IMR-90 (cell line): ENCODE measurements at regions not wholly inside any gene's neighbourhood (a gene's known extent, or its start where the extent isn't known, plus 50 kb on each side); places are given as distances from the start of the nearest gene placed in this dataset.

Source experiments
- ATAC-seq: fragments of 200-7000 bp; cut with Tn5 transposase; 2 replicates; pipeline ENCODE4 v1.9.1; 2020; ENCODE audit warnings: low read depth, mild to moderate bottlenecking, moderate library complexity
- BruUV-seq: library from RNA; stranded (reverse); fragments of 400-500 nt; replicated peaks from 2 replicates; lab custom pipeline; 2021; lab: Mats Ljungman, UMichigan
- CTCF ChIA-PET: fragments of 300-600 bp; formaldehyde crosslinking; extraction: SDS; loops from one replicate; lab custom pipeline; 2021; ENCODE audit warnings: antibody characterized with exemption; lab: Yijun Ruan, JAX
- POLR2A ChIA-PET: fragments of 300-600 bp; sonication (Branson Sonifier 250); formaldehyde crosslinking; loops from one replicate; lab custom pipeline; 2022; ENCODE audit warnings: antibody characterized with exemption; ENCODE audit not compliant: unreplicated experiment; lab: Charles Lee
- DNase-seq: peaks from one replicate; pipeline ENCODE4 v3.0.0; 2013
- H2AFZ ChIP-seq: replicated peaks from 2 replicates; pipeline ENCODE3; 2013; ENCODE audit warnings: low read length, mild to moderate bottlenecking; ENCODE audit not compliant: poor library complexity
- H2AK5ac ChIP-seq: 2 replicates; pipeline ENCODE4 v1.6.1; 2013; ENCODE audit warnings: low read depth, low read length, inconsistent platforms
- H2AK9ac ChIP-seq: replicated peaks from 2 replicates; pipeline ENCODE3; 2013; ENCODE audit warnings: mild to moderate bottlenecking, low read depth, low read length, moderate library complexity; ENCODE audit not compliant: poor library complexity
- H2BK120ac ChIP-seq: 2 replicates; pipeline ENCODE4 v1.6.1; 2013; ENCODE audit warnings: low read depth, low read length, inconsistent platforms
- H2BK15ac ChIP-seq: 3 replicates; pipeline ENCODE4 v1.6.1; 2013; ENCODE audit warnings: low read depth, low read length, inconsistent platforms
- H2BK20ac ChIP-seq: 2 replicates; pipeline ENCODE4 v1.6.1; 2013; ENCODE audit warnings: low read depth, mild to moderate bottlenecking, inconsistent platforms, low read length, moderate library complexity
- H2BK5ac ChIP-seq: 2 replicates; pipeline ENCODE4 v1.6.1; 2013; ENCODE audit warnings: mild to moderate bottlenecking, low read depth, low read length, inconsistent platforms; ENCODE audit not compliant: poor library complexity, severe bottlenecking
- H3K14ac ChIP-seq: replicated peaks from 2 replicates; pipeline ENCODE4 v1.6.1; 2013; ENCODE audit warnings: low read depth, low read length, inconsistent platforms
- H3K18ac ChIP-seq: 2 replicates; pipeline ENCODE4 v1.6.1; 2013; ENCODE audit warnings: low read depth, low read length, control low read depth
- H3K23ac ChIP-seq: 2 replicates; pipeline ENCODE4 v1.6.1; 2013; ENCODE audit warnings: low read depth, low read length, inconsistent platforms
- H3K27ac ChIP-seq: 2 replicates; pipeline ENCODE4 v1.5.1; 2013; ENCODE audit warnings: mild to moderate bottlenecking, control low read depth, low read length; ENCODE audit not compliant: insufficient read depth
- H3K27me3 ChIP-seq: 2 replicates; pipeline ENCODE4 v1.6.1; 2013; ENCODE audit warnings: low read length; ENCODE audit not compliant: control insufficient read depth, insufficient read depth
- H3K36me3 ChIP-seq: 2 replicates; pipeline ENCODE4 v1.6.1; 2013; ENCODE audit warnings: low read length, mixed read lengths; ENCODE audit not compliant: control insufficient read depth, insufficient read depth
- H3K4ac ChIP-seq: 2 replicates; pipeline ENCODE4 v1.6.1; 2013; ENCODE audit warnings: low read depth, low read length, inconsistent platforms
- H3K4me1 ChIP-seq: 2 replicates; pipeline ENCODE4 v1.6.1; 2013; ENCODE audit warnings: low read length, mixed read lengths; ENCODE audit not compliant: control insufficient read depth, insufficient read depth
- H3K4me2 ChIP-seq: 2 replicates; pipeline ENCODE4 v1.6.1; 2013; ENCODE audit warnings: low read depth, mild to moderate bottlenecking, control low read depth, low read length, moderate library complexity
- H3K4me3 ChIP-seq: 2 replicates; pipeline ENCODE4 v1.5.1; 2013; ENCODE audit warnings: low read depth, mild to moderate bottlenecking, control low read depth, low read length, moderate library complexity; ENCODE audit not compliant: insufficient read depth
- H3K56ac ChIP-seq: 2 replicates; pipeline ENCODE4 v1.6.1; 2013; ENCODE audit warnings: low read length, inconsistent platforms; ENCODE audit not compliant: insufficient read depth; ENCODE audit errors: extremely low read depth
- H3K79me1 ChIP-seq, 2 experiments: 2 replicates each; pipeline ENCODE4 v1.6.1; 2013; ENCODE audit warnings: low read length in 2 of 2, inconsistent platforms in 1 of 2, low read depth in 1 of 2
- H3K9ac ChIP-seq: 2 replicates; pipeline ENCODE4 v1.6.1; 2013; ENCODE audit warnings: low read depth, low read length, control low read depth
- H3K9me1 ChIP-seq: 2 replicates; pipeline ENCODE4 v1.6.1; 2013; ENCODE audit warnings: low read length, inconsistent platforms; ENCODE audit not compliant: insufficient read depth
- H3K9me3 ChIP-seq: 2 replicates; pipeline ENCODE4 v1.6.1; 2013; ENCODE audit warnings: low read length; ENCODE audit not compliant: control insufficient read depth, insufficient read depth
- H4K20me1 ChIP-seq: 2 replicates; pipeline ENCODE4 v1.6.1; 2013; ENCODE audit warnings: low read length, inconsistent platforms; ENCODE audit not compliant: insufficient read depth
- H4K5ac ChIP-seq: 2 replicates; pipeline ENCODE4 v1.6.1; 2013; ENCODE audit warnings: mild to moderate bottlenecking, low read depth, low read length, control low read depth
- H4K8ac ChIP-seq, 2 experiments: 2 replicates each; pipeline ENCODE4 v1.6.1; 2013; ENCODE audit warnings: low read depth in 2 of 2, low read length in 2 of 2, control low read depth in 1 of 2, inconsistent platforms in 1 of 2
- H4K91ac ChIP-seq: 2 replicates; pipeline ENCODE4 v1.6.1; 2013; ENCODE audit warnings: low read depth, low read length, inconsistent platforms; ENCODE audit not compliant: insufficient read depth
- CEBPB ChIP-seq: IDR thresholded peaks from 2 replicates; pipeline ENCODE4 v1.6.1; 2012; ENCODE audit warnings: low read depth, low read length, improper control_type of control experiment
- RFX5 ChIP-seq: IDR thresholded peaks from 2 replicates; pipeline ENCODE4 v1.8.0; 2012; ENCODE audit warnings: low read depth, mild to moderate bottlenecking, low read length, moderate library complexity
- WGBS, 2 experiments: methylation state at CpG; one replicate each; pipeline versions ENCODE4 v1.1.5 to v1.1.7; 2013; ENCODE audit warnings: missing lambda C conversion rate in 2 of 2; ENCODE audit not compliant: insufficient read length in 1 of 2; ENCODE audit errors: extremely low coverage in 2 of 2; 5-methylcytosine and 5-hydroxymethylcytosine counted together
- dilution Hi-C: fragments of 300-500 bp; cut with HindIII; formaldehyde crosslinking; loops from one replicate; pipeline ENCODE4 v1.14.3; 2018; ENCODE audit warnings: low sequenced_read_pairs; ENCODE audit not compliant: unreplicated experiment
- in situ Hi-C: fragments of 300-500 bp; cut with MboI; formaldehyde crosslinking; loops from 3 replicates; pipeline ENCODE4 v1.14.3; 2019; ENCODE audit warnings: low sequenced_read_pairs, inconsistent platforms, mixed read lengths
- intact Hi-C: fragments of 100-400 bp; cut with micrococcal nuclease; formaldehyde crosslinking; loops from 2 replicates; pipeline ENCODE4 v1.10.0; 2022

DNA sequence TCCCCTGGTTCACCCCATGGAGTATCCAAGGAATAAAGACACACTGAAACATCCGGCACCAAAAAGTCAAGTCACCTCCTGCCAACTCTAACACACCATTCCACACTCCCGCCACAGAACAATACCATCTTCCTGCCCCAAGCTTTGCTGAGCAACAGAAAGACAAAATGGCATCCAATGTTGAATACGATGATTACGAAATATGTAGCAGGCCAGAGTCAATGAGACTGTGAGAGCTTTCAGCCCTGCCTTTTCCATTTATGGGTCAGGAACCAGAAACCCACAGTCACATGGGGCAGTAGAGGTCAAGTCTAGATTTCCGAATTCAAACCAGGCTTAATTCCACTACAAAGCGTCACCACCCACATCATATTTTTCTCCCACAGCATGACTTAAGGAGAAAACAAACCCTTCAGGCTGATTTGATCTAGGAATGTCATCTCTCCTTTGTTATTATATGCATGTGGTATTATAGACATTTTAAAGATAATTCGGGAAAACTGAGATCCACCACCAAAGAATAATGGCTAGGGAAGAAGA, 249.8 kb downstream of the SETD4 start:
- Histone ChIP-seq H2AFZ (no peak overlapping the region), H4K20me1 (no peaks in the 10 kb centered on the region), H3K4me3 (no peak overlapping the region), H3K14ac (no peak overlapping the region), H3K23ac (no peak overlapping the region), H2BK20ac (no peak overlapping the region), H3K27me3 (no peaks in the 10 kb centered on the region; the same call in none of the 2 replicates), H3K79me1 (no peaks in the 10 kb centered on the region), H3K27ac (no peak overlapping the region), H2AK5ac (no peak overlapping the region), H2BK15ac (no peak overlapping the region), H3K4me2 (no peak overlapping the region), H3K36me3 (no peaks in the 10 kb centered on the region), H4K5ac (no peak overlapping the region), H3K9ac (no peak overlapping the region), H3K18ac (no peak overlapping the region), H2AK9ac (no peak overlapping the region), H3K4ac (no peak overlapping the region), H4K8ac (no peak overlapping the region), H3K4me1 (no peaks in the 10 kb centered on the region), H3K9me1 (no peaks in the 10 kb centered on the region), H2BK5ac (no peak overlapping the region), H2BK120ac (no peak overlapping the region), H3K56ac (no peak overlapping the region), H4K91ac (no peak overlapping the region), H3K9me3 (no peaks in the 10 kb centered on the region)
- POLR2A ChIA-PET: no interaction called here
- TF ChIP-seq CEBPB (peak; percentile 79), RFX5 (no peak)
- ATAC-seq: no peak
- intact Hi-C loops (no loop called here), in situ Hi-C loops (no loop called here), dilution Hi-C loops (no loop called here)
- no peak for DNase-seq
- 93% methylated on average over 2 of the region's 7 CpGs; no CpG with 5 or more reads in 1 of the 2 experiments for WGBS, 2 experiments
- no TSS peak for BruUV-seq
- CTCF ChIA-PET: interaction anchor here (0.5 to 0.7 kb wide), 2 partner anchors 28 to 897 kb away, joined by 3 read pairs; no protein-coding TSS in a partner anchor
